ENCODE measurements at regions not wholly inside any gene's neighbourhood (a gene's known extent, or its start where the extent isn't known, plus 50 kb on each side); places are given as distances from the start of the nearest gene placed in this dataset.

DNA sequence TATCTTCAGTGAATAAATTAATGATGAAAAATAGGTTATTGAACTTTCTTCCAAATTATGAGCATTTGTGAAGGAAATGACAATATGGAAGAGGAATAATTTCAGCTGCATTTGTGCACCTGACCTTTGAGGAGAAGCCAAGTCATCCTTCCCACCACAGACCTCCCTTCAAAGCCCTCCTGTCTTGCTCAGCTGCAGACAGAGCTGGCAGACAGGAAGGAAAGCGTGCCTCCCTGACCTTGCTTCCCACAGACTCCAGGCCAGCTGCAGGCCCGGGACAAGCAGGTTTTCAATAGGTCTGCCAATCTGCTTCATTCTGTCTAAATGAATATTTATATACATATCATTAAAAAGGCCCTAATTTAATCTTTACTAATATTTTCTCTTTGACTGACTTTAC, 152.9 kb upstream of the RBMS3 start:
- Histone ChIP-seq H2BK5ac (ENCODE audit: low read depth, low read length) (no peak overlapping the region), H2AK5ac (ENCODE audit: low read depth, low read length) (no peak overlapping the region), H2BK15ac (ENCODE audit: low read length) (no peak overlapping the region), H3K27me3 (replicated peaks in 1 of 4; ENCODE audit: control insufficient read depth in 3 of 4, extremely low read depth in 1 of 4, insufficient read depth in 3 of 4, low read length in 3 of 4) (no peaks in the 10 kb centered on the region), H2AFZ (ENCODE audit: low read length) (no peak overlapping the region), H3K4me3 (ENCODE audit: extremely low read depth in 1 of 4, insufficient read depth in 2 of 4, low read depth in 3 of 4, low read length in 4 of 4) (no peak overlapping the region), H4K8ac (ENCODE audit: extremely low read depth, insufficient read depth, low read length) (no peak overlapping the region), H4K5ac (ENCODE audit: insufficient read length, low read depth, low read length) (no peak overlapping the region), H3K4me1 (replicated peaks in 1 of 4; ENCODE audit: control insufficient read depth in 3 of 4, insufficient read depth in 4 of 4, low read length in 3 of 4) (no peaks in the 10 kb centered on the region), H3K14ac (ENCODE audit: insufficient read length) (no peak overlapping the region), H3K23ac (ENCODE audit: insufficient read length) (no peak overlapping the region), H2BK120ac (replicated peaks; ENCODE audit: low read depth, low read length) (no peak overlapping the region), H4K91ac (replicated peaks; ENCODE audit: insufficient read length, low read length) (no peak overlapping the region), H3K4me2 (ENCODE audit: insufficient read depth in 1 of 2, low read depth in 2 of 2, low read length in 2 of 2) (no peak overlapping the region), H3K9me3 (ENCODE audit: insufficient read depth in 2 of 2, low read depth in 1 of 2, low read length in 1 of 2) (no peaks in the 10 kb centered on the region), H3K36me3 (ENCODE audit: control insufficient read depth in 2 of 4, insufficient read depth in 4 of 4, low read length in 3 of 4) (no peaks in the 10 kb centered on the region), H3K18ac (ENCODE audit: extremely low read depth, low read length) (no peak overlapping the region), H3K23me2 (ENCODE audit: low read depth, low read length) (no peaks in the 10 kb centered on the region), H3K27ac (ENCODE audit: low read depth, low read length) (no peak overlapping the region), H3K9ac (replicated peaks in 1 of 4; ENCODE audit: extremely low read depth in 1 of 4, low read depth in 3 of 4, low read length in 3 of 4) (no peak overlapping the region), H4K20me1 (replicated peaks in 1 of 2; ENCODE audit: control insufficient read depth in 1 of 2, insufficient read depth in 2 of 2, low read length in 2 of 2) (no peaks in the 10 kb centered on the region), H3K56ac (replicated peaks; ENCODE audit: insufficient read length, low read depth, low read length) (no peak overlapping the region), H2BK12ac (ENCODE audit: low read depth, low read length) (no peak overlapping the region), H2BK20ac (ENCODE audit: low read length) (no peak overlapping the region), H3K79me1 (ENCODE audit: low read depth, low read length) (no peaks in the 10 kb centered on the region), H3K79me2 (ENCODE audit: control insufficient read depth in 1 of 2, insufficient read depth in 2 of 2, low read length in 2 of 2) (no peaks in the 10 kb centered on the region), H3K4ac (replicated peaks; ENCODE audit: insufficient read length, low read depth, low read length) (no peak overlapping the region)
- WGBS, 2 experiments (ENCODE audit: extremely low coverage in 1 of 2, insufficient coverage in 1 of 2, insufficient read length in 1 of 2, insufficient replicate concordance in 2 of 2, low coverage in 1 of 2, low lambda C conversion rate in 2 of 2, missing lambda C conversion rate in 1 of 2): 95% methylated on average over 2 of the region's 2 CpGs; no CpG with 5 or more reads in 1 of the 2 experiments
- FAIRE-seq (no peak), DNase-seq (ENCODE audit: low read depth in 1 of 2, low spot score in 2 of 2) (no peak)
- ChIA-PET POLR2A (ENCODE audit: partially characterized antibody) (no interaction called here), CTCF (ENCODE audit: partially characterized antibody) (interaction anchor here (1.2 kb wide), 1 partner anchor 212 kb away, joined by 4 read pairs; no protein-coding TSS in a partner anchor)
- TF ChIP-seq SIRT6 (IDR thresholded peaks at IDR 0.05; ENCODE audit: low read length) (no peak), CBX5 (IDR thresholded peaks at IDR 0.05; ENCODE audit: low read depth, low read length) (no peak), BCL11A (IDR thresholded peaks at IDR 0.05; ENCODE audit: low read depth in 2 of 2, low read length in 2 of 2) (no peak)

Measured in H1 (cell line).